ENCODE measurements at regions not wholly inside any gene's neighbourhood (a gene's known extent, or its start where the extent isn't known, plus 50 kb on each side); places are given as distances from the start of the nearest gene placed in this dataset.

GRCh38 chr1:38579056-38579455, 280.5 kb downstream of the RRAGC start:
- TF ChIP-seq CTCF (IDR thresholded peaks at IDR 0.05) (no peak), EP300 (IDR thresholded peaks at IDR 0.05) (no peak), POLR2A (IDR thresholded peaks at IDR 0.05) (no peak)
